Heart left ventricle (tissue), 13 donors: ENCODE measurements at regions not wholly inside any gene's neighbourhood (a gene's known extent, or its start where the extent isn't known, plus 50 kb on each side); places are given as distances from the start of the nearest gene placed in this dataset.

Experiments used
- CTCF ChIP-seq, 12 donors: fragments of 200-600 bp; sonication (generic) in 4 of 12; IDR thresholded peaks; one replicate each; pipeline versions ENCODE4 v1.5.0 to v1.8.0; 2018 to 2022; ENCODE audit warnings: antibody characterized with exemption in 12 of 12, mild to moderate bottlenecking in 5 of 12
- POLR2A ChIP-seq, 2 donors: fragments of 450-650 bp; IDR thresholded peaks; one replicate each; pipeline ENCODE4 v1.6.1; 2017; ENCODE audit warnings: antibody characterized with exemption in 2 of 2, mild to moderate bottlenecking in 2 of 2, moderate library complexity in 2 of 2
- donor health status: ischemic (EF 13 %, LVEDD 7.1; RV severe dilation, severe dysfunction).
- donor health status: DM: no; HTN: yes; CAD: no.
- donor health status: DM: no; HTN: no; CAD: no.
- donor health status: ischemic (EF 25% LVEDD 6.9; RV normal size, moderate dysfunction).
- donor health status: ischemic (EF 25% LVEDD 5.7; RV mildly dilated, moderate dysfunction).
- donor health status: ischemic (EF 35%, LVEDD 5.7; RV mildly dilated, moderate dysfunction).
- donor health status: nonischemic (EF 11% LVEDD 7.7; RV severe dilation, severe dysfunction).
- donor health status: DM: yes; HTN: yes; CAD: no.
- donor health status: PGD.
- donor health status: ischemic (EF 29% LVEDD 5.4; RV normal size, mild dysfunction).
- donor health status: nonischemic (EF 23%, LVEDD 6.1; RV moderate dilation, normal function).

GRCh38 chr20:52306477-52306876 is 114.9 kb upstream of the ZFP64 start:
- TF ChIP-seq POLR2A (IDR thresholded peaks at IDR 0.05): no peak
- no peak for TF ChIP-seq CTCF (IDR thresholded peaks at IDR 0.05)
